ENCODE measurements at regions not wholly inside any gene's neighbourhood (a gene's known extent, or its start where the extent isn't known, plus 50 kb on each side); places are given as distances from the start of the nearest gene placed in this dataset.

- no peak overlapping the region for H3K4me3 Mint-ChIP-seq
- H3K4me1 Mint-ChIP-seq: no peaks in the 10 kb centered on the region
- H3K9me3 Mint-ChIP-seq: no peaks in the 10 kb centered on the region
- H3K27me3 Mint-ChIP-seq: peaks cover 15% of the 10 kb centered on the region
- DNase-seq (ENCODE audit: low spot score in 2 of 2) (no peak), ATAC-seq (replicated peaks; ENCODE audit: extremely low read depth, poor library complexity, severe bottlenecking) (no peak)
- no peak overlapping the region for H3K27ac Mint-ChIP-seq (ENCODE audit: low read depth)
- no peaks in the 10 kb centered on the region for H3K36me3 Mint-ChIP-seq (ENCODE audit: insufficient read depth)
Measured at GRCh38 chr3:17847156-17847555, 104.7 kb upstream of the TBC1D5 start.

- no peak overlapping the region for H3K4me3 Mint-ChIP-seq
- H3K9me3 Mint-ChIP-seq: no peaks in the 10 kb centered on the region
- peaks cover 15% of the 10 kb centered on the region for H3K27me3 Mint-ChIP-seq
- H3K36me3 Mint-ChIP-seq (ENCODE audit: insufficient read depth): no peaks in the 10 kb centered on the region
- ATAC-seq (replicated peaks; ENCODE audit: extremely low read depth, poor library complexity, severe bottlenecking) (no peak), DNase-seq (ENCODE audit: low spot score in 2 of 2) (no peak)
- H3K27ac Mint-ChIP-seq (ENCODE audit: low read depth): no peak overlapping the region
- H3K4me1 Mint-ChIP-seq: no peaks in the 10 kb centered on the region
Measured at GRCh38 chr3:17846466-17846865, 104.0 kb upstream of the TBC1D5 start.

GRCh38 chr3:17845026-17845812, 102.8 kb upstream of the TBC1D5 start:
- DNase-seq (ENCODE audit: low spot score in 2 of 2): no peak
- no peaks in the 10 kb centered on the region for H3K9me3 Mint-ChIP-seq
- H3K4me3 Mint-ChIP-seq: no peak overlapping the region
- peaks cover 15% of the 10 kb centered on the region for H3K27me3 Mint-ChIP-seq
- no peaks in the 10 kb centered on the region for H3K36me3 Mint-ChIP-seq (ENCODE audit: insufficient read depth)
- no peak overlapping the region for H3K27ac Mint-ChIP-seq (ENCODE audit: low read depth)
- ATAC-seq (replicated peaks; ENCODE audit: extremely low read depth, poor library complexity, severe bottlenecking): no peak
- H3K4me1 Mint-ChIP-seq: no peaks in the 10 kb centered on the region

- H3K27ac Mint-ChIP-seq (ENCODE audit: low read depth): no peak overlapping the region
- no peaks in the 10 kb centered on the region for H3K9me3 Mint-ChIP-seq
- H3K36me3 Mint-ChIP-seq (ENCODE audit: insufficient read depth): no peaks in the 10 kb centered on the region
- no peaks in the 10 kb centered on the region for H3K4me1 Mint-ChIP-seq
- ATAC-seq (replicated peaks; ENCODE audit: extremely low read depth, poor library complexity, severe bottlenecking) (no peak), DNase-seq (ENCODE audit: low spot score in 2 of 2) (no peak)
- no peak overlapping the region for H3K4me3 Mint-ChIP-seq
- H3K27me3 Mint-ChIP-seq: peaks cover 10% of the 10 kb centered on the region
Measured at GRCh38 chr3:17844236-17844635, 101.8 kb upstream of the TBC1D5 start.

- no peak overlapping the region for H3K4me3 Mint-ChIP-seq
- H3K4me1 Mint-ChIP-seq: no peaks in the 10 kb centered on the region
- peaks cover 10% of the 10 kb centered on the region for H3K27me3 Mint-ChIP-seq
- peak; percentile 52 to 66 for DNase-seq (ENCODE audit: low spot score in 2 of 2)
- no peaks in the 10 kb centered on the region for H3K9me3 Mint-ChIP-seq
- ATAC-seq (replicated peaks; ENCODE audit: extremely low read depth, poor library complexity, severe bottlenecking): peak; percentile 65
- H3K36me3 Mint-ChIP-seq (ENCODE audit: insufficient read depth): no peaks in the 10 kb centered on the region
- H3K27ac Mint-ChIP-seq (ENCODE audit: low read depth): no peak overlapping the region
Measured at GRCh38 chr3:17841190-17841828, 98.9 kb upstream of the TBC1D5 start.

GRCh38 chr3:17840651-17841050, 98.2 kb upstream of the TBC1D5 start:
- Mint-ChIP-seq H3K4me1 (no peaks in the 10 kb centered on the region), H3K27ac (ENCODE audit: low read depth) (no peak overlapping the region), H3K36me3 (ENCODE audit: insufficient read depth) (no peaks in the 10 kb centered on the region), H3K4me3 (no peak overlapping the region), H3K27me3 (peaks cover 10% of the 10 kb centered on the region), H3K9me3 (no peaks in the 10 kb centered on the region)
- ATAC-seq (replicated peaks; ENCODE audit: extremely low read depth, poor library complexity, severe bottlenecking) (no peak), DNase-seq (ENCODE audit: low spot score in 2 of 2) (no peak)

GRCh38 chr3:17840126-17840525, 97.7 kb upstream of the TBC1D5 start:
- ATAC-seq (replicated peaks; ENCODE audit: extremely low read depth, poor library complexity, severe bottlenecking): no peak
- peaks cover 10% of the 10 kb centered on the region for H3K27me3 Mint-ChIP-seq
- H3K9me3 Mint-ChIP-seq: no peaks in the 10 kb centered on the region
- no peak overlapping the region for H3K4me3 Mint-ChIP-seq
- no peak for DNase-seq (ENCODE audit: low spot score in 2 of 2)
- no peaks in the 10 kb centered on the region for H3K4me1 Mint-ChIP-seq
- no peak overlapping the region for H3K27ac Mint-ChIP-seq (ENCODE audit: low read depth)
- H3K36me3 Mint-ChIP-seq (ENCODE audit: insufficient read depth): no peaks in the 10 kb centered on the region

- no peak overlapping the region for H3K27ac Mint-ChIP-seq (ENCODE audit: low read depth)
- DNase-seq (ENCODE audit: low spot score in 2 of 2) (no peak), ATAC-seq (replicated peaks; ENCODE audit: extremely low read depth, poor library complexity, severe bottlenecking) (no peak)
- peaks cover 25% of the 10 kb centered on the region for H3K27me3 Mint-ChIP-seq
- no peaks in the 10 kb centered on the region for H3K36me3 Mint-ChIP-seq (ENCODE audit: insufficient read depth)
- no peak overlapping the region for H3K4me3 Mint-ChIP-seq
- H3K9me3 Mint-ChIP-seq: no peaks in the 10 kb centered on the region
- no peaks in the 10 kb centered on the region for H3K4me1 Mint-ChIP-seq
Measured at GRCh38 chr3:17836919-17837318, 94.5 kb upstream of the TBC1D5 start.

- Mint-ChIP-seq H3K9me3 (no peaks in the 10 kb centered on the region), H3K27ac (ENCODE audit: low read depth) (no peak overlapping the region), H3K4me1 (no peaks in the 10 kb centered on the region), H3K4me3 (no peak overlapping the region), H3K36me3 (ENCODE audit: insufficient read depth) (no peaks in the 10 kb centered on the region), H3K27me3 (peaks cover 25% of the 10 kb centered on the region)
- ATAC-seq (replicated peaks; ENCODE audit: extremely low read depth, poor library complexity, severe bottlenecking) (no peak), DNase-seq (ENCODE audit: low spot score in 2 of 2) (no peak)
Measured at GRCh38 chr3:17836092-17836491, 93.7 kb upstream of the TBC1D5 start.

GRCh38 chr3:17833786-17834559, 91.5 kb upstream of the TBC1D5 start:
- ATAC-seq (replicated peaks; ENCODE audit: extremely low read depth, poor library complexity, severe bottlenecking): no peak
- no peaks in the 10 kb centered on the region for H3K36me3 Mint-ChIP-seq (ENCODE audit: insufficient read depth)
- H3K4me3 Mint-ChIP-seq: no peak overlapping the region
- DNase-seq (ENCODE audit: low spot score in 2 of 2): no peak
- H3K27me3 Mint-ChIP-seq: peaks cover 33% of the 10 kb centered on the region
- H3K27ac Mint-ChIP-seq (ENCODE audit: low read depth): no peak overlapping the region
- H3K4me1 Mint-ChIP-seq: no peaks in the 10 kb centered on the region
- no peaks in the 10 kb centered on the region for H3K9me3 Mint-ChIP-seq

- Mint-ChIP-seq H3K27ac (ENCODE audit: low read depth) (no peak overlapping the region), H3K36me3 (ENCODE audit: insufficient read depth) (no peaks in the 10 kb centered on the region), H3K4me1 (no peaks in the 10 kb centered on the region), H3K27me3 (peaks cover 26% of the 10 kb centered on the region), H3K9me3 (no peaks in the 10 kb centered on the region), H3K4me3 (no peak overlapping the region)
- ATAC-seq (replicated peaks; ENCODE audit: extremely low read depth, poor library complexity, severe bottlenecking): no peak
- DNase-seq (ENCODE audit: low spot score in 2 of 2): no peak
Measured at GRCh38 chr3:17832016-17832415, 89.6 kb upstream of the TBC1D5 start.

- H3K4me1 Mint-ChIP-seq: no peaks in the 10 kb centered on the region
Measured at GRCh38 chr3:17831366-17831765, 88.9 kb upstream of the TBC1D5 start.

GRCh38 chr3:17830788-17831187, 88.4 kb upstream of the TBC1D5 start:
- DNase-seq (ENCODE audit: low spot score in 2 of 2) (no peak), ATAC-seq (replicated peaks; ENCODE audit: extremely low read depth, poor library complexity, severe bottlenecking) (no peak)
- peaks cover 24% of the 10 kb centered on the region for H3K27me3 Mint-ChIP-seq
- H3K27ac Mint-ChIP-seq (ENCODE audit: low read depth): no peak overlapping the region
- no peaks in the 10 kb centered on the region for H3K36me3 Mint-ChIP-seq (ENCODE audit: insufficient read depth)
- H3K4me3 Mint-ChIP-seq: no peak overlapping the region
- H3K9me3 Mint-ChIP-seq: no peaks in the 10 kb centered on the region
- no peaks in the 10 kb centered on the region for H3K4me1 Mint-ChIP-seq

More at GRCh38 chr3:17831366-17831765, 88.9 kb upstream of the TBC1D5 start:
- ATAC-seq (replicated peaks; ENCODE audit: extremely low read depth, poor library complexity, severe bottlenecking) (no peak), DNase-seq (ENCODE audit: low spot score in 2 of 2) (no peak)
- no peak overlapping the region for H3K27ac Mint-ChIP-seq (ENCODE audit: low read depth)
- no peak overlapping the region for H3K4me3 Mint-ChIP-seq
- peaks cover 24% of the 10 kb centered on the region for H3K27me3 Mint-ChIP-seq
- no peaks in the 10 kb centered on the region for H3K36me3 Mint-ChIP-seq (ENCODE audit: insufficient read depth)
- H3K9me3 Mint-ChIP-seq: no peaks in the 10 kb centered on the region
